Ovary (tissue), 3 donors: ENCODE measurements at regions not wholly inside any gene's neighbourhood (a gene's known extent, or its start where the extent isn't known, plus 50 kb on each side); places are given as distances from the start of the nearest gene placed in this dataset.

Experiments used
- CTCF ChIP-seq, 3 donors: fragments of 450-650 bp in 2 of 3; fragments of 200-600 bp in 1 of 3; IDR thresholded peaks; one replicate each; pipeline versions ENCODE4 v1.5.1 to v1.8.0; 2016 to 2022; ENCODE audit warnings: antibody characterized with exemption in 3 of 3, mild to moderate bottlenecking in 1 of 3
- EP300 ChIP-seq: sonication (generic); formaldehyde crosslinking; IDR thresholded peaks from one replicate; pipeline ENCODE4 v1.6.1; 2017; ENCODE audit warnings: antibody characterized with exemption
- POLR2A ChIP-seq: fragments of 450-650 bp; IDR thresholded peaks from one replicate; pipeline ENCODE4 v1.6.1; 2017; ENCODE audit warnings: antibody characterized with exemption, mild to moderate bottlenecking, moderate library complexity
- donor health status: DM: no; HTN: no; CAD: no.

- TF ChIP-seq CTCF (IDR thresholded peaks at IDR 0.05) (no peak), POLR2A (no peak), EP300 (no peak)
These were observed 275.7 kb upstream of the P2RY1 start for GRCh38 chr3:152559246-152559645.
